ENCODE measurements at regions not wholly inside any gene's neighbourhood (a gene's known extent, or its start where the extent isn't known, plus 50 kb on each side); places are given as distances from the start of the nearest gene placed in this dataset.

DNA sequence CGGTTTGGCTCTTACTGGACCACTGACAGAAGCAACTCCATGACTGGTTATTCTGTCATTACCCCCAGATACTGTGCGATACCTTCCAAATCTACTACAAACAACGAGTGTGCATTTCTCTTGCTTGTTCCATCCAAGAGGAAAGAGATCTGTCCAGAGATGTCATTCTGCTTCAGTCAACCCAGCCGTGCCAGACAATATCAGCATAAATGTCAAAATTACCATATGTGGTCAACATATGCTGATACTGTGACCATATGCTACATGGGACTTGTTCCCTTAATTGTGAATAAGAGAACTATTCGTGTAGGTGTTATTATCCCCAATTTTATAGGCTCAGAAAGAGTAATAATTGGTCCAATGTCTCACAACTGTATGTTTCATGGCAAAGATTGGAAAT, 143.2 kb upstream of the PRSS1 start:
- no peaks in the 10 kb centered on the region for H3K9me2 ChIP-seq (ENCODE audit: insufficient read depth)
- POLR2A ChIA-PET (ENCODE audit: unreplicated experiment) = no interaction called here
- intact Hi-C loops (cut with micrococcal nuclease; ENCODE audit: unreplicated experiment) = loop anchor here (10.0 kb wide), 1 partner anchor 281 kb away; no protein-coding TSS in a partner anchor
- no peak overlapping the region for H3K27ac ChIP-seq
- no peak overlapping the region for H2AFZ ChIP-seq
- no peak overlapping the region for H3K4me3 ChIP-seq
- no peaks in the 10 kb centered on the region for H3K27me3 ChIP-seq (ENCODE audit: insufficient read depth, low read depth)
- no peaks in the 10 kb centered on the region for H4K20me1 ChIP-seq (ENCODE audit: insufficient read depth)
- peaks cover 7% of the 10 kb centered on the region; the same call in 1 of the 2 replicates for H3F3A ChIP-seq (ENCODE audit: insufficient read depth, low read depth)
- TF ChIP-seq CTCF (conservative IDR thresholded peaks at IDR 0.05) (no peak), EZH2 (IDR thresholded peaks at IDR 0.05; ENCODE audit: low read depth) (no peak)
- CTCF ChIA-PET = no interaction called here
- no peak for DNase-seq
- H3K4me1 ChIP-seq (replicated peaks; ENCODE audit: insufficient read depth) = peaks cover 21% of the 10 kb centered on the region
- no peaks in the 10 kb centered on the region for H3K79me2 ChIP-seq (ENCODE audit: low read depth)
- no TSS peak for BruUV-seq (replicated peaks)
- H3K36me3 ChIP-seq (ENCODE audit: low read depth) = no peaks in the 10 kb centered on the region
- H3K4me2 ChIP-seq = no peak overlapping the region
- H3K9me3 ChIP-seq (ENCODE audit: insufficient read depth, low read depth) = no peaks in the 10 kb centered on the region

DNA sequence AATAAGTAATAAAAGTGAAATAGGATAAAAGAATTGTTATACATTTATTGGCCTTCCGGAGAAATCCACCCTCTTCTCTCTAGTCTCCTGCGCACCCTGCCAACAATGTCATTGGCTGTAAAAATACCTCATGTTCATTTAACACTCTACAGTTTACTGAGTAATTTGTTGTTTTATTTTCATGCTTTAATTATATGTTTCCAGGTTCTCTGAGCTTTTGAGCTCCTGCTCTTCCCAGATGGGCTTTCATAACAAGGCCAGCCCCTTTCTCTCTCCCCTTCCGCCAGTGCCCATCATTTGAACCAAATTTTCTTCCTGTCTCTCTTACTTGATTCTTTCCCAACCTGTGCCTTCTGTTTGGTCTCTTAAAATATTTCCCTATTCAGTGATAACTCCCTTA, 144.6 kb upstream of the PRSS1 start:
- no peak overlapping the region for H2AFZ ChIP-seq
- H3F3A ChIP-seq (ENCODE audit: insufficient read depth, low read depth) = peaks cover 7% of the 10 kb centered on the region; the same call in 1 of the 2 replicates
- H4K20me1 ChIP-seq (ENCODE audit: insufficient read depth) = no peaks in the 10 kb centered on the region
- no TSS peak for BruUV-seq (replicated peaks)
- ChIA-PET POLR2A (ENCODE audit: unreplicated experiment) (no interaction called here), CTCF (interaction anchor here (0.6 to 2.5 kb wide), 8 partner anchors 17 to 611 kb away, joined by 3 to 11 read pairs (median 6); no protein-coding TSS in a partner anchor)
- H3K79me2 ChIP-seq (ENCODE audit: low read depth) = no peaks in the 10 kb centered on the region
- H3K36me3 ChIP-seq (ENCODE audit: low read depth) = no peaks in the 10 kb centered on the region
- H3K9me3 ChIP-seq (ENCODE audit: insufficient read depth, low read depth) = no peaks in the 10 kb centered on the region
- H3K4me3 ChIP-seq = no peak overlapping the region
- TF ChIP-seq CTCF (conservative IDR thresholded peaks at IDR 0.05) (no peak), EZH2 (IDR thresholded peaks at IDR 0.05; ENCODE audit: low read depth) (no peak)
- DNase-seq = no peak
- H3K4me1 ChIP-seq (replicated peaks; ENCODE audit: insufficient read depth) = peaks cover 21% of the 10 kb centered on the region
- intact Hi-C loops (cut with micrococcal nuclease; ENCODE audit: unreplicated experiment) = loop anchor here (1.0 to 10.0 kb wide), 8 partner anchors 69 to 610 kb away; no protein-coding TSS in a partner anchor
- H3K9me2 ChIP-seq (ENCODE audit: insufficient read depth) = no peaks in the 10 kb centered on the region
- H3K4me2 ChIP-seq = no peak overlapping the region
- no peak overlapping the region for H3K27ac ChIP-seq
- no peaks in the 10 kb centered on the region for H3K27me3 ChIP-seq (ENCODE audit: insufficient read depth, low read depth)

DNA sequence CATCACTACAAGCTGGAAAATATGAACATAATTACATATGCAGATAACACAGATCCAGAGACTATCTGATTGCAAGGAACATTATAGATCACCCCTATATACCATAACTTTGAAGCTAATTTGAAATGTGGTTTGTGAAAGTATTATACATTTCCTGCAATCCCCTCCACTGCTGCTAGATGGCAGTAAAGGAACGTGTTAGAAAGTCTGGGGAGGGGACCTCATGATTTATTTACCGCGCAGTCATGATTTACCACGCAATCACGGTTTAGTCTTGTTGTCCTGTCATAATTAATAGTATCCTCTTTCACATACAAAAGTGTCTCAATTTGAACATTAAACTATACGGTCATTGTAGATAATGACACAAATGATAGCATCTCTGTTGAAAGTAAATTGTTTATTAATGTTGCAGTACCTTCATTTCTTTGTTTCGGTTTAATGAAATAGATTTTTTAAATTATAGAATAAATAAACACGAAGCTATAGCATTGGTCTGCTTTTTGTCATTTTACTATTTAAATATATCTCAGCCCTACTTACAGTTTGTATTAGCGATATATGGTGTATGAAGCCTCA, 145.3 kb upstream of the PRSS1 start:
- Histone ChIP-seq H3K9me2 (ENCODE audit: insufficient read depth) (no peaks in the 10 kb centered on the region), H4K20me1 (ENCODE audit: insufficient read depth) (no peaks in the 10 kb centered on the region), H3K27me3 (ENCODE audit: insufficient read depth, low read depth) (no peaks in the 10 kb centered on the region), H3F3A (ENCODE audit: insufficient read depth, low read depth) (peaks cover 7% of the 10 kb centered on the region; the same call in 1 of the 2 replicates), H3K79me2 (ENCODE audit: low read depth) (no peaks in the 10 kb centered on the region), H3K36me3 (ENCODE audit: low read depth) (no peaks in the 10 kb centered on the region), H3K9me3 (ENCODE audit: insufficient read depth, low read depth) (no peaks in the 10 kb centered on the region), H3K4me2 (peak overlapping the region; percentile 70), H3K27ac (no peak overlapping the region), H3K4me3 (peak overlapping the region; percentile 25; the same call in 1 of the 2 replicates), H3K4me1 (replicated peaks; ENCODE audit: insufficient read depth) (peaks cover 18% of the 10 kb centered on the region), H2AFZ (no peak overlapping the region)
- ChIA-PET POLR2A (ENCODE audit: unreplicated experiment) (interaction anchor here (0.5 kb wide), 1 partner anchor 200 kb away, joined by 11 read pairs; no protein-coding TSS in a partner anchor), CTCF (interaction anchor here (0.6 to 2.5 kb wide), 10 partner anchors 16 to 611 kb away, joined by 3 to 11 read pairs (median 6); no protein-coding TSS in a partner anchor)
- peak; percentile 97 for TF ChIP-seq CTCF (conservative IDR thresholded peaks at IDR 0.05)
- TF ChIP-seq EZH2 (IDR thresholded peaks at IDR 0.05; ENCODE audit: low read depth) = no peak
- intact Hi-C loops (cut with micrococcal nuclease; ENCODE audit: unreplicated experiment) = loop anchor here (1.0 to 10.0 kb wide), 8 partner anchors 69 to 611 kb away; no protein-coding TSS in a partner anchor
- BruUV-seq (replicated peaks) = no TSS peak
- DNase-seq = peak; percentile 51 to 65

Measured in PC-9 (cell line).